ENCODE measurements at regions not wholly inside any gene's neighbourhood (a gene's known extent, or its start where the extent isn't known, plus 50 kb on each side); places are given as distances from the start of the nearest gene placed in this dataset.

DNA sequence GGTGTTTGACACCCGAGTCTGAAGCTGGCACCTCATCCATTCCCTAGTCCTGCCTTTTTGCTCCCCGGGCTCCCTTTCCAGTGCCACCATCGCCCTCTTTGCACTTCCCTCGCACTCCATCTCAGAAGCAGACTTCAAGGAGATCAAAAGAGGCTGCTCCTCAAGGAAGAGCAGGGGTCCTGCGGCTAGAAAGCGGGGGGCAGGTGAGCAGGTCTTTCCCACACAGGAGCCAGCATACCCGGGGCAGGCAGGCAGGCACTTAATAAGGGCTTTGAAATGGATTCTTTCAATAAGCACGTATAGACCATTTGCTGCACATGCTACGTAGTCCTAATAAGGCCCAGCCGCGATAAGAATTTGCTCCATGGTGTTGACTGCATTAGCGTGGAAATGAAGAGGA lies 125.9 kb upstream of the PROX1 start:
- TF ChIP-seq, protein P1, sequence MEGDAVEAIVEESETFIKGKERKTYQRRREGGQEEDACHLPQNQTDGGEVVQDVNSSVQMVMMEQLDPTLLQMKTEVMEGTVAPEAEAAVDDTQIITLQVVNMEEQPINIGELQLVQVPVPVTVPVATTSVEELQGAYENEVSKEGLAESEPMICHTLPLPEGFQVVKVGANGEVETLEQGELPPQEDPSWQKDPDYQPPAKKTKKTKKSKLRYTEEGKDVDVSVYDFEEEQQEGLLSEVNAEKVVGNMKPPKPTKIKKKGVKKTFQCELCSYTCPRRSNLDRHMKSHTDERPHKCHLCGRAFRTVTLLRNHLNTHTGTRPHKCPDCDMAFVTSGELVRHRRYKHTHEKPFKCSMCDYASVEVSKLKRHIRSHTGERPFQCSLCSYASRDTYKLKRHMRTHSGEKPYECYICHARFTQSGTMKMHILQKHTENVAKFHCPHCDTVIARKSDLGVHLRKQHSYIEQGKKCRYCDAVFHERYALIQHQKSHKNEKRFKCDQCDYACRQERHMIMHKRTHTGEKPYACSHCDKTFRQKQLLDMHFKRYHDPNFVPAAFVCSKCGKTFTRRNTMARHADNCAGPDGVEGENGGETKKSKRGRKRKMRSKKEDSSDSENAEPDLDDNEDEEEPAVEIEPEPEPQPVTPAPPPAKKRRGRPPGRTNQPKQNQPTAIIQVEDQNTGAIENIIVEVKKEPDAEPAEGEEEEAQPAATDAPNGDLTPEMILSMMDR (conservative IDR thresholded peaks at IDR 0.05; ENCODE audit: low read depth, low read length), result no peak
- no peak for TF ChIP-seq POLR2A (IDR thresholded peaks at IDR 0.05; ENCODE audit: low read depth, low read length)
- TF ChIP-seq SMC3 (IDR thresholded peaks at IDR 0.05; ENCODE audit: low read depth, low read length), result no peak
- no peak for TF ChIP-seq RCOR1 (IDR thresholded peaks at IDR 0.05; ENCODE audit: insufficient replicate concordance, low read length)
- TF ChIP-seq FOS (IDR thresholded peaks at IDR 0.05; ENCODE audit: low read depth, low read length), result no peak
- TF ChIP-seq MXI1 (IDR thresholded peaks at IDR 0.05; ENCODE audit: borderline replicate concordance, low read depth, low read length), result no peak
- no peak for TF ChIP-seq BHLHE40 (IDR thresholded peaks at IDR 0.05; ENCODE audit: low read depth, low read length)
- TF ChIP-seq, protein P2, sequence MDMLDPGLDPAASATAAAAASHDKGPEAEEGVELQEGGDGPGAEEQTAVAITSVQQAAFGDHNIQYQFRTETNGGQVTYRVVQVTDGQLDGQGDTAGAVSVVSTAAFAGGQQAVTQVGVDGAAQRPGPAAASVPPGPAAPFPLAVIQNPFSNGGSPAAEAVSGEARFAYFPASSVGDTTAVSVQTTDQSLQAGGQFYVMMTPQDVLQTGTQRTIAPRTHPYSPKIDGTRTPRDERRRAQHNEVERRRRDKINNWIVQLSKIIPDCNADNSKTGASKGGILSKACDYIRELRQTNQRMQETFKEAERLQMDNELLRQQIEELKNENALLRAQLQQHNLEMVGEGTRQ (IDR thresholded peaks at IDR 0.05; ENCODE audit: low read depth, low read length), result no peak

All from IMR-90 (cell line).